ENCODE measurements at regions not wholly inside any gene's neighbourhood (a gene's known extent, or its start where the extent isn't known, plus 50 kb on each side); places are given as distances from the start of the nearest gene placed in this dataset.

GRCh38 chr21:25422610-25423608, 184.4 kb downstream of the MRPL39 start:
- DNase-seq (ENCODE audit: low spot score): no peak

DNA sequence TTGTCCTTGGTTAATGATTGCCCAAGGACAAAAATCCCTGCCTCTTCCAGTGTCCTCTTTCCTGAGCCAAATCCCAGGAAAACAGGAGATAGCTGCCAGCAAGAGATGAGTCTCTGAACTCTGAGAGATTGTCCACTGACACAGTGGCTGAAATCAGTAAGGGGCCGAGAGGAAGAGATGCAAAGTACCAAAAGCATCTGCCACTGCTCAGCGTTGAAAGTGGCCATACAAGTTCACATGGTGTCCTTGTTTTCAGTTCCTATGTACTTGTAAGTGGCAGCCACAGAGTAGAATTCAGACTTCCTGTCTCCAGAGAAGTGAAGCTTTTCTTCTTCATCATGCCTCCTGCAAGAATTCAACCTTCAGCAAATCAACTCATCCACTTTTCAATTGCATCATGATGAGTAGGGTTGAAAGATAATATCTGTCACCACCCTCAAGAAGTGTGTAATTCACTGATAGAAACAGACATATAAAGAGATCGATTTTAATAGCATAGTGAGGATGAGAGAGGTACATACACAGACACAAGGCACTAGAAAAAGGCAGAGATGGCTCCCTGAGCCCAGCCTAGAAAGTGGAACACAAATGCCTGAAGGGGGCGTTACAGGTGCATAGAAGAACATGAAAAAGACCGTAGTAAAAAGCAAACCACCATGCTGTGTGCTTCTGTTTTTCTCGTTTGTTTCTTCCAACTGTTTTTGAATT, 185.8 kb downstream of the MRPL39 start:
- no peak for DNase-seq (ENCODE audit: low spot score)

DNA sequence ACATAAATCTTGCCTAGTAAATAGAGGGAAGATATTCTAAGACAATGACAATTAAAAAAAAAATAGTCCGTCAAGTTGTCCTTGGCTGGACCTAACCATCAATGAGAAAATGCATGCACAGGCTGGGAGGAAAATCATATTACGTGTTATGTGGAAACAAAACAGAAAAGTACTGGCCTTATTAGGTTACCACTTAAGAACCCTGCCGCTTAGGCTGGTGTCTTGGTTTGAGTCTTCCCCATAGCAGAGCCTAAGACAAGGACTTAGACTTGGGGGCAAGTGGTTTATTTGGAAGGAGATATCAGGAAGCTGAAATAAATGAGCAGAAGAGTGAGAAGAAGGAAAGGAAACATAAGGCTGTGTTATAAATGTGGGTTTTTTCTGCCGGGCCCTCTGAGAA, 186.4 kb downstream of the MRPL39 start:
- no peak for DNase-seq (ENCODE audit: low spot score)

DNA sequence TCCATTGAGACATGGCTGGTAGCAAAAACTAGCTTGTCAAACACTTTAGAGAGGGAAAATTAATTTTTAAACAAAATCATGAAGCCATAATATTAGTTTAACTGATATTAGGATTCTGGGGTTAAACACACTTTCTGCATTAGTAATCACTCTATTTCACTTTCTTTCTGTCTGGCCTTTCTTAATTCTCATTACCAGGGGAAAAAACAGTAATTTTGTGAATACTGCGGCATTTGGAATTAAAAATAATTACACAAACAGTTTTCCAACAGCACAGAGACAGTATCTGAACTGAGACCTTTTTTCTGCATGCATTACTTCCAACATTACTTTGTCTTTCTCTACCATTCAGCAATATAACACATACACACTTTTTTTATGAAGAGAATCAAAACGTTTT, 190.6 kb downstream of the MRPL39 start:
- DNase-seq (ENCODE audit: low spot score): no peak

DNA sequence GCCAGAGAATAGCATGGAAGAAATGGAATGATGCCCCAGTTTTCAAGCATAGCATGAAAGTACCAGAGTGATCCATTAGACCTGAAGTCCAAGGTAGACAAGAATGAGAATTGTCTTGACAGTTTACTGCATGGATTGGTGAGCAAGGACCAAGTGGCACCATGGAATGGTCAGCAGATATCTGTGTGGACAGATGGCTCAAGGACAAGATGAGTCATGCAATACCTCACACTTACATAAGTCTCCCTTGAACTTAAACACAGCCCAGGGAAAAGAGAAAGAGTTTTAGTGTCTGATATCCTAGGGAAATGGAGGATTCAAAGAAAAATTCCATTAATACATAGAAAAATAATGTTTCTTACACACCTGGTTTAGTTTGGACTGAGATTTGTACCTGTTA, 195.2 kb downstream of the MRPL39 start:
- DNase-seq (ENCODE audit: low spot score): no peak

GRCh38 chr21:25409978-25410377, 197.3 kb downstream of the MRPL39 start:
- no peak for DNase-seq (ENCODE audit: low spot score)

- no peak for DNase-seq (ENCODE audit: low spot score)
Measured at GRCh38 chr21:25408666-25409065, 198.6 kb downstream of the MRPL39 start.

- no peak for DNase-seq (ENCODE audit: low spot score)
Measured at GRCh38 chr21:25406887-25407579, 200.2 kb downstream of the MRPL39 start.

GRCh38 chr21:25405984-25406383, 201.3 kb downstream of the MRPL39 start:
- no peak for DNase-seq (ENCODE audit: low spot score)

DNA sequence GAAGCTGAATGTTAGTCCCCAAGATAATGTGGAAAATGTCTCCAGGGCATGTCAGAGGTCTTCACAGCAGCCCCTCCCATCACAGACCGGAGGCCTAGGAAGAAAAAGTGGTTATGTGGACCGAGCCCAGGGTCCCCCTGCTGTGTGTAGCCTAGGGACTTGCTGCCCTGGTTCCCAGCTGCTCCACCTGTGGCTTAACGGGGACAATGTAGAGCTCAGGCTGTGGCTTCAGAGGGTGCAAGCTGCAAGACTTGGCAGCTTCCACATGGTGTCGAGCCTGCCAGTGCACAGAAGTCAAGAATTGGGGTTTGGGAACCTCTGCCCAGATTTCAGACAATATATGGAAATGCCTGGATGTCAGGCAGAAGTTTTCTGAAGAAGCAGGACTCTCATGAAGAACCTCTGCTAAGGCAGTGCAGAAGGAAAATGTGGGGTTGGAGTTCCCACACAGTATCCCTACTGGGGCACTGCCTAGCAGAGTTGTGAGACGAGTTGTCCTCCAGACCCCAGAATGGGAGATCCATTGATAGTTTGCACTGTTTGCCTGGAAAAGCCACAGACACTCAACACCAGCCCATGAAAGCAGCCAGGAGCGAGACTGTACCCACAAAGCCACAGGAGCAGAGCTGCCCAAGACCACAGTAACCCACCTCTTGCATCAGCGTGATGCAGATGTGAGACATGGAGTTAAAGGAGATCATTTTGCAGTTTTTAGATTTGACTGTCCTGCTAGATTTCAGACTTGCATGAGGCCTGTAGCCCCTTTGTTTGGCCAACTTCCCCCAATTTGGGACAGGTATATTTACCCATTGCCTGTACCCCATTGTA, 204.9 kb downstream of the MRPL39 start:
- no peak for DNase-seq (ENCODE audit: low spot score)

DNA sequence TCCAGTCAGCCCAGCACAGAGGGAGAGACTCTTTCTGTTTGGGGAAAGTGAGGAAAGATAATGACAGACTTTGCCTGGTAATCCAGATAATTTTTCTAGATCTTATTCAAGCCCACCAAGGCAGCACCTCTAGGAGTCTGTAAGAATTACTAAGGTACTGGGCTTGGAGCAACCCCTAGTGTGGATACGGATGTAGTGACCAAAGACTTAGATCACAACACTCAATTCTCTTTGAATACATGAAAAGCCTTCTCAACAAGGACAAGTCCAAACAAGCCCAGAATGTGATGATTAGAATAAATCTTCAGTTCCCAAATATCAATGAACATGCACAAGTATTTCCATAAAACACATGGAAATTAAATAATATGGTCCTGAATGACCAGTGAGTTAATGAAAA, 206.9 kb downstream of the MRPL39 start:
- no peak for DNase-seq (ENCODE audit: low spot score)

GRCh38 chr21:25398630-25399029, 208.7 kb downstream of the MRPL39 start:
- no peak for DNase-seq (ENCODE audit: low spot score)

GRCh38 chr21:25396135-25396711, 211.1 kb downstream of the MRPL39 start:
- DNase-seq (ENCODE audit: low spot score): no peak

GRCh38 chr21:25391777-25392176, 215.5 kb downstream of the MRPL39 start:
- no peak for DNase-seq (ENCODE audit: low spot score)

GRCh38 chr21:25390701-25391100, 216.6 kb downstream of the MRPL39 start:
- no peak for DNase-seq (ENCODE audit: low spot score)

- DNase-seq (ENCODE audit: low spot score): no peak
Measured at GRCh38 chr21:25387665-25388064, 219.6 kb downstream of the MRPL39 start.

- no peak for DNase-seq (ENCODE audit: low spot score)
Measured at GRCh38 chr21:25385911-25386474, 221.3 kb downstream of the MRPL39 start.

DNA sequence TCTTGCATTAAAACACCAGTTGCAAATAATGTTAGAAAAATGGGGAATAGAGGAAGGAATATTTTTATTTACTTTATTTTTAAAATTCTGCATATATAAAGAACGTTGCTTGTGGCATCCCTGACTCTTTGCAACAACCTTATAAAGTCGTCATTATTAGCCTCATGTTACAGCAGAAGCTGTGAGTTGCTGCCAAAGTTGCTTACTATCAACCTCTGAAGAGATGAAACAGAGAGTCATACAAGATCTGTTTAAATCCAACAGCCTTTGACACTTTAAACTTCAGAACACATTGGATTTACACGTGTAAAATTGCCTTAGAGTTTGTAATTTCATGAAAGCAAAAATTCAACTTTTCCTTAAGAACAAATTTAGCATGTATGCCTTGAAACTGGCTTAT, 221.9 kb downstream of the MRPL39 start:
- no peak for DNase-seq (ENCODE audit: low spot score)

DNA sequence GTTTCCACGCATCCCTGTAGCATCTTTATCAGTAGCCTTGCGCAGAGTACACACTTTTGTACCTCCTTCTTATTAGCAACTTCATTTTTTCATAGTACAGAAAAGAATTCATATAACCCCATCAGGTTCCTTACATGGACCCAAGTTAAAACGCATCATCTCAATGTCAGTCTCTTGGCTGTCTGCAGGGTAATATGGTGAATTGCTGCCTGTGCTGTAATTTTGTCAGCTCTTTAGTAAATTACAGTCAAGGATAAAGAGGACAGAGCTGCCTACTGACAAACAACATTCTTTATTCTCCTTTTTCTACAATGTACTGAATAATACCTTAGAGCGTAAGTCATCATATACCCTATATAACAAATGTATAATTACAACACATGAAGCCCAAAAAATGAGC, 222.5 kb downstream of the MRPL39 start:
- no peak for DNase-seq (ENCODE audit: low spot score)

DNA sequence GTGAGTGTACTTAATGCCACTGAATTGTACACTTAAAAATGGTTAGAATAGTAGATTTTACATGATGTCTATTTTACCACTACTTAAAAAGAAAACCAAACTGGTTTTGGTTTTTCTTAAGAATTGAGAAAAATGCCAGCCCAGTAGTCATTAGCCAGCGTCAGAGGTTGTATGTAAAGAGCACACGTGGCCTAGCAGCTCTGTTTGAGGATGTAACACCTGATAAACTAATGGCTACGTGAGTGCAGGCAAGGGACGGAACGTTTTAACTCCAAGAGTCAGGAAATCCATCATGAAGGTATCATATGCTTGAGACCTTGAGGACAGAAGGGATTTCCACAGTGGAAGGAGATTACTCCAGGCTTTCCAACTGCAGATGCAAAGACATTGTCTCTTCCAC, 223.7 kb downstream of the MRPL39 start:
- no peak for DNase-seq (ENCODE audit: low spot score)

DNA sequence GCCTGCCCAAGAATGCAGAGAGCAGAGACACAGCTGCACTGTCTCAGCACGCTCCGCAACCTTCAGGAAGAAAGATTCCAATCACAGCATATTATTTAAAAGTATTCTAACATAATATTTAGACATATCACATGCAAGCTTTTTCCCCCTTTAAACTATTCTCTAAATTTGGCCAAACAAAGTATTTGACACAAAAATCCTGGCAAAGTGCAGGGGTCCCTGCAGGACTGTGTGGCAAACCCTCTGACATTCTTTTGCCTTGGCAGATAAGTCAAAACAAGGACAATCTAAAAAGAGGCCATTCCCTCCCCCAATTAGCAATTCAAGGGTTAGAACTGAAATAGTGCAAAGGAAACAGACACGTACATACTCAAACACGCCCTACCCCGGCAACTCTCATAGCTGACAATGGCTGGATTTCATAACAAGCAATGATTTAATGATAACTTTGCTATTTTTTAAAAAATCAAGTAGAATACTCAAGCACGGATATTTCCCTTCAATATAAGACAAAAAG, 225.3 kb downstream of the MRPL39 start:
- DNase-seq (ENCODE audit: low spot score): no peak
